Breast epithelium (tissue), 3 donors: ENCODE measurements at regions not wholly inside any gene's neighbourhood (a gene's known extent, or its start where the extent isn't known, plus 50 kb on each side); places are given as distances from the start of the nearest gene placed in this dataset.

Source experiments
- CTCF ChIP-seq, 3 donors: fragments of 450-650 bp; IDR thresholded peaks; one replicate each; pipeline ENCODE4 v1.5.1; 2016 to 2017; ENCODE audit warnings: antibody characterized with exemption in 3 of 3, mild to moderate bottlenecking in 3 of 3, moderate library complexity in 3 of 3
- POLR2A ChIP-seq: fragments of 450-650 bp; IDR thresholded peaks from one replicate; pipeline ENCODE4 v1.6.1; 2016; ENCODE audit warnings: antibody characterized with exemption, mild to moderate bottlenecking, moderate library complexity

GRCh38 chr18:29605365-29605764 lies 1428.4 kb upstream of the CDH2 start:
- TF ChIP-seq CTCF (IDR thresholded peaks at IDR 0.05) (no peak), POLR2A (no peak)
